HG03439 (cell line): ENCODE measurements at regions not wholly inside any gene's neighbourhood (a gene's known extent, or its start where the extent isn't known, plus 50 kb on each side); places are given as distances from the start of the nearest gene placed in this dataset.
"Not testable (repeated sequence)": the region's sequence is repeated elsewhere in the genome, so short reads cannot be mapped to it uniquely, and the experiment has no call there.

ENCODE experiments used
- ATAC-seq: cut with Tn5 transposase; IDR thresholded peaks from one replicate; pipeline ENCODE4 v1.9.1; 2021; ENCODE audit warnings: mild to moderate bottlenecking, moderate library complexity; ENCODE audit not compliant: unreplicated experiment

DNA sequence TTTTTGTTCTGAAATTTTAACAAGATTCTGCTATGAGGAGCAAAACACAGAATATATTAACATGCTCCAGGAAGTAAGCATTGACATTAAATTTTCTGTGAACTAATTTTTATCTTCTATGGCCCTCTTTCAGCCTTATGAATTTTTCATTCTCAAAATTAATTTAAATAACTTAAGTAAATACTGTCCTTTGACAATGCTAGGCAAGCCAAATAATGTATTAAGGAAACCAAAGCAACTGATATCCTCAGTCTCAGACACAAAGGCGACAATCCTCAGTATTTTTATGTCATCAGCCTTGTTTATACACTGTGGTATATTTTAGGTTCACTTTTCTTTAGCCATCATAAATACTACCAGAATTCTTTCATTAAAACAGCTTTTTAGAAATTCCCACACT lies 159.8 kb downstream of the CGGBP1 start:
- ATAC-seq, result no peak

DNA sequence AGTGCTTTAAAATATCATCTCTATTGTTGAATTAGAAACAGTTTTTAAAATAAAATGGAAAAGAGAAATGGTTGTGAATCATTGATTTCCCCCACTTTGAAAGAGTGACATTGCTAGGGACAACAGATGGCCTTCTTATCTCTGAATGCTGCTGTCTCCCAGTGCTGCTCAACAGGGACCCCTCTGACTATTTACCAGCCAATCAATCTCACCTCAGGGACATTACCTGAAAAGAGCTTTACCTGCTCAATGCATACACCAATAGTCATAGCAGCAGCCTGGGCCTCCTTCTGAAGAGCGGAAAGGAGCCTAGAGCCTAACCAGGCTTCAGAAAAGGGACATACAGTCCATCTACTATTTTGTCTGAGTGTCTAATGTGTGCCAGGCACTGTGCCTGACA lies 162.8 kb downstream of the CGGBP1 start:
- no peak for ATAC-seq

DNA sequence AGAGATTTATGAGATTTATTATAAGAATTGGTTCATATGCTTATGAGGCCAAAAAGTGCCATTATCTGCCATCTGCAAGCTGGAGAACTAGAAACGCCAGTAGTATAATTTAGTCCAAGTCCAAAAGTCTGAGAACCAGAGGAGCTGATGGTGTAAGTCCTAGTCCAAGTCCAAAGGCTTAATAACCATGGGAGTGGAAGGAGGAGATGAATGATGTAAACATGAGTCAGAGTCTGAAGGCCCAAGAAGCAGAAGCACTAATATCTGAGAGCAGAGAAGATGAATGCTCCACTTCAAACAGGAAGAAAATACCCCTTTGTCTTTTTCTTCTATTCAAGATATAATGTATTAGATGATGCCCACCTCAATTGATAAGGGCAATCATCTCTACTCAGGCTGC lies 185.7 kb downstream of the CGGBP1 start:
- ATAC-seq, result no peak

DNA sequence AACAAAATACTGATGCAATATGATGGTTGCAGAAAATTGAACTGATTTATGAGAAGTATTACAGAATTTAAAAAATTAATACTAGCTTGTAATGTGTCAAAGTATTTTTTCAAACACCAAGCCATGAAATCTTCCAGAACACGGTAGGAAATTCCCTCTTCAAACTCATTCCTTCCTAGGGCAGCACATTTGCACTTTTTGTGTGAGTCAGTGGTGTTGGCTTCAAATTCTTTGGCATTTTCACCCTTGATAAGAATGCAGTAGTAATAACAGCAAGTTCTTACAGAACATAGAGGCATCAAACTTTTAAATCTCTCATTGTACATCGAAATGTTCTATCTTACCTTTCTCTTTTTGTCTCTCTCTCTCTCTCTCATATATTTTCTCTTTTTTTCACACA lies 191.8 kb downstream of the CGGBP1 start:
- ATAC-seq, result no peak

DNA sequence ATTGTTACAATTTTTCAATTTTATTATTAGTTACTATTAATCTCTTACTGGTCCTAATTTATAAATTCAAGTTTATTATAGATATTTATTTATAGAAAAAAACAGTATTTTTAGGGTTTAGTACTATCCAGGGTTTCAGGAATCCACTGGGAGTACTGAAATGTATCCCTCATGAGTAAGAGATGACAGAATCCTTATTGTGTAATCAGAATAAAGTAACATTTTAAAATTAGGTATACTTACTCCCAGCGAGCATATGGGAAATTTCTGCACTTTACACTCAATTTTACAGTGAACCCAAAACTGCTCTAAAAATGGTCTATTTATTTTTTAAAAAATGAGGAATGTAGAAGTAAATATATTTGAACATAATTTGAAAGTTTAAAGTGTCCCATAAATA lies 202.7 kb downstream of the CGGBP1 start:
- ATAC-seq, result no peak

DNA sequence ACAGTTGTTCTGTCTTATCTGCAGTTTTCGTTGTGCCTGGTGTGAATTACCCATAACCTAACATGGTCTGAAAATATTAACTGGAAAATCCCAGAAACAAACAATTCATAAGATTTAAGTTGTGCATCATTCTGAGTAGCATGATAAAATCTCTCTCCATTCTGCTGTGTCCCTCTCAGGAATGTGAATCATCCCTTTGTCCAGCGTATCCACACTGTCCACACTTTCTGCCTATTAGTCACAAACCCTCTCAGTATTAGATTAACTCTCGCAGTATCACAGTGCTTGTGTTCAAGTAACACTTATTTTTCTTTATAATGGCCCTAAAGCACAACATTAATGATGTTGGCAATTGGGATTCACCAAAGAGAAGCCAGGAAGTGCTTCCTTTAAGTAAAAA lies 203.2 kb downstream of the CGGBP1 start:
- no peak for ATAC-seq

DNA sequence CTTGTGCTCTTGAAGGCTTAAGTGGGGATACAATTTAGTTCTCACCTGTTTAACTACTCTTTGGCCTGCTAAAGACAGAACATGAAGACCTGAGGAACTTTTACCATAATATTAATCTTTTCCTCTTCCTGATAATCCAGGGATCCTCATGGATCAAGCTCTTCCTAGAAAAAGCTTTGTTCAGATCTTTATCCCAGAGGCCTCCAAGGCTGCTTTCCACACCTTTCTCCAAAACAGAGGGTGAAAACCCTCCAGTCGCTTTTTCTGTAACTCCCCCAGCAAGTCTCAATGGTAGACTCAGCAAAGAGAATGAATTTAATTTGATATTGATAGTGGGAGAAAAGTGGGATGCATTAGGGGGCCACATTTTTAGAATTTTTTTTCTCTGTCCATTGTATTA lies 203.6 kb downstream of the CGGBP1 start:
- no peak for ATAC-seq

DNA sequence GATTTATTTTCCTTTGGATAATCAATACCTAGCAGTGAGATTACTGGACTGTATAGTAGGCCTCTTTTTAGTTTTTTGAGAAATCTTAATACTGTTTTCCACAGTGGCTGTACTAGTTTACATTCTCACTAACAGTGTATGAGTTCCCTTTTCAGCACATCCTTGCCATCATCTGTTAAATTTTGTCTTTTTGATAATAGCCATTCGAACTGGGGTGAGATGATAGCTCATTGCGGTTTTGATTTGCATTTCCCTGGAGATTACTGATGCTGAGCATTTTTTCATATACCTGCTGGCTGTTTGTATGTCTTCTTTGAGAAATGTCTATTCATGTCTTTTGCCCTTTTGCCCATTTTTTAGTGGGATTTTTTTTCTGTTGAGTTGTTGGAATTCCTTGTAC lies 210.8 kb downstream of the CGGBP1 start:
- ATAC-seq, result no peak

DNA sequence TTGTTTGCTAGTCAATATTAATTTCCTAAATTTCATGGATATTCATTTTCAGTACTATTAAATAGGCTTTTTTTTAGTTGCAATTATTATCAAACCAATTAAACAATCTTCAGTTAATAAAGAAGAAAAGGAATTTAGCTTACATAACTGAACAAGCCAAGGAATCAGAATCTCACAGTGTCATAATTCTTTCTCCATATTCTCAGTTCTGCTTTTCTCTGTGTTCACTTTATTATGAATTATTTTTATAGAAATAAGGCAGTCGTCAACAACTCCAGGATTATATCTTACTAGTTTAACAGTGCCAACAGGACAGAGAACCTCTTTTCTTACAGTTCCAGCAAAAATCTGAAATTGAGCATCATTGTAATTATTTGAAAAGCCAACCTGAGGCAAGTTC lies 221.7 kb downstream of the CGGBP1 start:
- ATAC-seq, result no peak

DNA sequence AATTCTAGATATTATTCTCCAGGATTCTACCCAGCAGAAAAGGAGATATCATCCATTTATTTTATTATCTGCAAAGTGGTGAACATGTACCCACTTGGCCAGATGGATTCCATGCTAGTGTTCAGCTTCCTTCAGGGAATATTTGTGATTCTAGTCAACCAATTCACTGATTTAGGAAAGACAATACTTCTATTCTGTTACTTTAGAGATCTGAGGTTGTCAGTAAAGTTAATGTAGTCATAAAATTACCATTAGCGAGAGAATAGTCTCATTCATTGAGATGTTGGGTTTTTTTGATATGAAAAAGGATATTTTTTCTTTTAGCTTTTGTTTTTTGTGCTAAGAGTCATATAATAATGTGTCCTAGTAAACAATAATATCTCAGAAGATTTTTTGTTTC lies 222.8 kb downstream of the CGGBP1 start:
- ATAC-seq, result no peak

DNA sequence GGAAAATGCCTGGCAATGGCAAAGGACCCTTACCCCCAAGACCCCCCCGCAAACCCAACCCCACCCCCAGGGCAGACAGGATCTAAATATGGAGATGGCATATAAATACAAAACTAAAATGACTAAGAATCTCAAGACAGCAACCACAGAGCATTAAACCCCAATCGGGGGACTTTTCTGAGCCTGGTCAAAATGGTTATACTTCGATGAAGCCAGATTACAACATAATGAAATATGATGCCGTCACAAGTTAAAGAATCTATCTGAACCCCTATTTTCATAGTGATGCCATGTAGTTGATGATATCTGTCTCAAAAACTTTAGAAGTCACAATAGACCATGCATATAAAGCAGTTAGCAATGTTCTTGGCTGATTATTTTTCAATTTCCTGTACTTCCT lies 223.6 kb downstream of the CGGBP1 start:
- no peak for ATAC-seq

DNA sequence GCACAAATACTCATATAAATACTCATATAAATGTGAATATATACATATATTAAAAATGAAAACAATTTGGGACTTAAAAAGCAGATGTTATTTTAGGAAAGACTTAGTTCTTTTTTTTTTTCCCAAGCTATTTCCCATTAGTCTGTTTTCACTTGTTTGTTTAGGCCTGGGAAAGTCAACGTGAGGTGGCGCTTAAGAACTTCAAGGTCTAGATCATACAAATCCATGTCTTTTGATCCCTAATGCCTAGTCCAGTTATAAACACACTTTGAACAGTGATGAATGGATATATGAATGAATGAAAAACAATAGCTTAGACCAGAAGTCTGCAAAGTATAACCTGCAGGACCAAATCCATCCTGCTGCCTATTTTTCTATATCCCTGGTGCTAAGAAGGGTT lies 224.5 kb downstream of the CGGBP1 start:
- no peak for ATAC-seq

DNA sequence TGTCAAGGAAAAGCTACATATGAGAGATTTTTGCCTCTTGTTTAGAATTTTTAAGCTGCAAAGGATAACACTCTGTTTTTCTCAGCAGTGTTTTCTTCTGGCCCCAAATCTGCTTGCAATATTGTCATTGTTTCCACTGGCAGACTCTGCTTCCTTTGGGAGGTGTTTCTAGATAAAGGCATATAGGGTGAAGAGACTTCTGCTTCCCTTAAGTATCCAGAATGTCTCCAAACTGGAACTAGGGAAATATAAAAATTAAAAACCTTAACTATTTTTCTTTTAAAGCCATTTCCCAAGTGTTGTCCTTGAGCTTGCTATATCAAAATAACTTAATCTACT lies 225.8 kb downstream of the CGGBP1 start:
- ATAC-seq, result no peak

DNA sequence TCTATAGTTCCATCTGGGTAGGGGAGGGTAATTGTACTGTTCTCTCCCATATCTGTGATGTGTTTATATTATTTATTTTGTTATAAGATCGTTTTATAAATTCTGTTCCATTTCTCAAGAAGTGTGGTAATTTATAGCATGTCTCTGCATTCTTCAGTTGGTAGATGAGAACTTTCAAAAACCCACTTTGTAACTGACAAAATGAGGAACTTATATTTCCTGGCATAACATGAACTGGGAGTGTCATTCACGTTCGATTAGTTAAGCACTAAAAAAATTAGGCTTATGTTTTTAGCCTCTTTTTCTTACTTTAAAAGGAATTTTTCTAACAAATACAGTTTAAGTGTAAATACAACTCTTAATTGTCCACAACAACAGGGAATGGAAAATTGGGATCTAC lies 230.8 kb downstream of the CGGBP1 start:
- no peak for ATAC-seq

DNA sequence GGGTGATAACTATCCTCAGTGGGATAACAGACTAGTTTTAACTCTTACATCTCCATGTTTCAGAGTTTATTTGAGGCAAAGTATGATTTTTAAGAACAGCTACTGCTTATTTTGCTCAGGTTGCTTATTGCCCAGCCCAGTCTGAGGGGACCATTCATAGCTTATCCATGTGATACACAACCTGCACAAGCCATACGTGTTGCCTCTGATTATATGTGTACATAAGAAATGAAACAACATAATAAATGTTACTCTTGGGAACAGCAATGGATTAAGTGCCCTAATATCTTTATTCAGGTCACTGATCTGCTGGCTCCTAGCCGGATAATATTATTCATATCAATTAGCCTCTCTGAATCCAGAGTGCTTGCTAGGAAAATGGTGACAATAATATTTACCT lies 236.2 kb downstream of the CGGBP1 start:
- ATAC-seq, result no peak

DNA sequence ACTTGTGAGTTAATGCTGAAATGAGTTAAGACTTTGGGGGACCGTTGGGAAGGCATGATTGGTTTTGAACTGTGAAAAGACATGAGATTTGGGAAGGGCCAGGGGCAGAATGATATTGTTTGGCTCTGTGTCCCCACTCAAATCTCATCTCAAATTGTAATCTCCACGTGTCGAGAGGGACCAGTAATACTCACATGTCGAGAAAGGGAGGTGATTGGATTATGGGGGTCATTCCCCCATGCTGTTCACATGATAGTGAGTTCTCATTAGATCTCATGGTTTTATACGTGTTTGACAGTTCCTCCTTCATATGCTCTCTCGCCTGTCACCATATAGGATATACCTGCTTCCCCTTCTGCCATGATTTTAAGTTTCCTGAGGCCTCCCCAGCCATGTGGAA lies 245.3 kb downstream of the CGGBP1 start:
- ATAC-seq, result not testable (repeated sequence)

DNA sequence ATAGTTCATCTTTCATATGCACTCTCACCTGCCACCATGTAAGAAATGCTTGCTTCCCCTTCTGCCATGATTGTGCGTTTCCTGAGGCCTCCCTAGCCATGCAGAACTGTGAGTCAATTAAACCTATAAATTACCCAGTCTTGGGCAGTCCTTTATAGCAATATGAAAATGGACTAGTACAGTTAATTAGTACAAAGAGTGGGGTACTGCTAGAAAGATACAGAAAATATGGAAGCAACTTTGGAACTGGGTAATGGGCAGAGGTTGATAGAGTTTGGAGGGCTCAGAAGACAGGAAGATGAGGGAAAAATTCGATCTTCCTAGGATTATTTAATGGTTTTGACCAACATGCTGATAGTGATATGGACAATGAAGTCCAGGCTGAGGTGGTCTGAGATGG lies 246.9 kb downstream of the CGGBP1 start:
- ATAC-seq, result no peak

DNA sequence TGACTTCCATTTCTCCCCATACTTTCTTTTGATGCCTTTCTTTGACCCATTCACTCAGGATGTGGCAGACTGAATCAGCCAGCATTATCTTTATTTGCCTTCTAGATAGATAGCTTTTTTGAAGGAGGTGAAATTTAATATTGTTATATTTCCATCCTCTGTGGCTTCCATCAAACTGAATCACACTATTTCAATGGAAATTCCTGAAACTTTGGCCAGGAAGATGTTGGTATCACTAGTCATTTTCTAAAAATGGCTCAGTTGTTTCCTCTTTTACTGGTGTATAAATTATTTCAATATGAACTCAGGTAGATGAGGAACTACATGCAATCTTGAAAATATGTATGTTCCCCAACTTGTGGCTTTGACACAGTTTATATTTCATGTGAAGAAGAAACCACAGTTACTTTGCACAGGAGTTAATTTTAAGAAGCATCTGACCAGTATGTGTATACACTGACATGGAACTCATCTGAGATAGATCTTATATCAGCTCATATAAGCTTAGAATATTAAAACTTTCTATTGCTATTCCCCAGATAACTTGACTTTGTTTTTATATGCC lies 248.3 kb downstream of the CGGBP1 start:
- ATAC-seq, result no peak

DNA sequence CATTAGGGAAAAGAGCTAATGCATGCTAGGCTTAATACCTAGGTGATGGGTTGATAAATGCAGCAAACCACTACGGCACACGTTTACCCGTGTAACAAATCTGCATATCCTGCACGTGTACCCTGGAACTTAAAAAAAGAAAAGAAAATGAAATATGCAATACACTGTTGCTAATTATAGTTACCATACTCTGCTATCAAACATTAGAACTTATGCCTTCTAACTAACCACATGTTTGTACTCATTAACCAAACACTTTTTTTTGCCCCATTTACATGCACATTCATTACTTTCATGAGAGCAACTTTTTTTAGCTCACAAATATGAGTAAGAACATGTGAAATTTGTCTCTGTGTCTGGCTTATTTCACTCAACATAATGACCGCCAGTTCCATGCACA lies 253.1 kb downstream of the CGGBP1 start:
- peak; percentile 88 for ATAC-seq

DNA sequence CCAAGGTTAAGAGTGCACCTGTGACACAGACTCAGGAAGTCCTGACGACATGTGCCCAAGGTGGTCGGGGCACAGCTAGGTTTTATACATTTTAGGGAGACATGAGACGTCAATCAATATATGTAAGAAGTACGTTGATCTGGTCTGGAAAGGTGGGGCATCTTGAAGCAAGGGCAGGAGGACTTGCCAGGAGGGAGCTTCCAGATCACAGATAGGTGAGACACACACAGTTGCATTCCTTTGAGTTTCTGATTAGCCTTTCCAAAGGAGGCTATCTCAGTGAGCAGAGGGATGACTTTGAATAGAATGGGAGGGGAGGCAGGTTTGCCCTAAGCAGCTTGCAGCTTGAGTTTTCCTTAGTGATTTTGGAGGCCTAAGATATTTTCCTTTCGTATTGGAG lies 257.4 kb downstream of the CGGBP1 start:
- ATAC-seq, result no peak

DNA sequence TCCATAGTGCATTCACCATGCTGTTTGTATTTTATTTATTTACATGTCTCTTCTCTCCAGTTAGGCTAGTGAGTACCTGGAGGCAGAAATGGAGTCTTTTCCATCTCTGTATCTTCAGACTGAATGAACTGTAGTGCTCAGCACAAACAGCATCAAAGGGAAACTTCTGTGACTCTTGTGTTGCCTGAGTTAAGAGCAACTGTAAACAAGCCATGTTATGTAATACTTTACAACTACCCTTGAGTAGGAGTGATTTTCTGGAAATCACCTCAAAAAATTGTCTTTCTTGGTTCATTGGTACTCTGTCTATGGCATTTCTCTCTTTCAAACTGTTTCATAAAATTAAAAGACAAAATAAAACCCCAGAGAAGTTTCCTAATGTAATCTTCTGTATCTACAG lies 258.3 kb downstream of the CGGBP1 start:
- ATAC-seq, result no peak

DNA sequence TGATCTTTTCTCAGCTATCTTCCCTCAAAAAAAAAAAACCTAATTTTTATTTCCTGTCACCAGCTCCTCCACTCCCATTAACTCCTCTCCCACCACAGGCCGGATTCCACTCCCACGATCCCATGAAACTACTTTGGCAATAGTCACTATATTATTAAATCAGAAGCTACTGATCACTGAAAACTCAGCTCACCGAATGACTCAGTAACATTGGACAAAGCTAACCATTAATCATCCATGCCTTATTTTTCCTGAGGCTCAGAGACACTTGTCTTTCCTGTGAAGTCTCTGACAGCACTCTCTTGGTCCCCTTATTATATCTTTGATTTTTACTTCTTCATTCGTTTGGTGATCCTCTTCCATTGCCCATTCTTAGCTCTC lies 260.2 kb downstream of the CGGBP1 start:
- no peak for ATAC-seq

DNA sequence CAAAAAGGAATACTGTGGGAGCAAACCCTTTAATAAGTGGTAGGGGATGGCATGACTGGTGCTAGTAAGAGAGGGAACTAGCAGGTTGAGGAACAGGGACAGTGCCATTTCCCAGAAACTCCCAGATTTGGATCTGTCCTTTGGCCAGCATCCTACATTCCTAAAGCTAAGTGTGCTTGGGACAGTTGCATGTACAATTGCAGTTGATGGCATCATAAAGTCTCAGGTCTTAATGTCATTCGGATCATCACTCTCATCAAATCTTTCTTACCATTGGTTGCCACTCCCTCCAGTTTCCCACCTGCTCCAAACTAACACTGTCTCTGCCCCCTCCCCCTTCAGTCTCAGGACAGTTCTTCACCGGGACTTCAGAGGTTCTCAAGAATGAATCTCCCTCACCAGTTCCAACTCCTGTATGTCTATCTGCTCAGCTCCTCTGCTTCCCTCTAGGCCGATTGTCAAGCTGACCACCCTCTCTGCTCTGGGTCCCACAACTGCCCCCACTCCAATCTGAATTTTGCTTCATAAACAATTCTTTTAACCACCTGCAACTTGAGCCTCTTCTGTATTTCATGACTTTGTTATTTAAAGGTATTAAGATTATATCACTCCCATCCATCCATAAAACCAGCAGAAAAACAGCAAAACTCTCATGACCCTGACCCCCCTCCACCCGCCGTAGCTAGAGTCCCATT lies 260.8 kb downstream of the CGGBP1 start:
- ATAC-seq, result no peak
